Trophoblast cell (in vitro differentiated cells and primary cell): ENCODE measurements at regions not wholly inside any gene's neighbourhood (a gene's known extent, or its start where the extent isn't known, plus 50 kb on each side); places are given as distances from the start of the nearest gene placed in this dataset.

Experiments used
- DNase-seq, 2 donors: peaks; one replicate each; pipeline ENCODE4 v3.0.0-alpha.2; 2016
- H2AFZ ChIP-seq: 2 replicates; pipeline ENCODE4 v1.6.1; 2013; ENCODE audit warnings: low read length, moderate library complexity, mild to moderate bottlenecking; ENCODE audit not compliant: insufficient read depth, poor library complexity
- H2AK5ac ChIP-seq: 2 replicates; pipeline ENCODE4 v1.6.1; 2013; ENCODE audit warnings: mild to moderate bottlenecking, low read length
- H2BK120ac ChIP-seq: 2 replicates; pipeline ENCODE4 v1.6.1; 2013; ENCODE audit warnings: low read length, mild to moderate bottlenecking, moderate library complexity; ENCODE audit not compliant: insufficient read depth, poor library complexity
- H2BK12ac ChIP-seq: 2 replicates; pipeline ENCODE4 v1.6.1; 2013; ENCODE audit warnings: mild to moderate bottlenecking, low read length, moderate library complexity
- H2BK5ac ChIP-seq: 2 replicates; pipeline ENCODE4 v1.6.1; 2013; ENCODE audit warnings: low read length, low read depth, moderate library complexity, mild to moderate bottlenecking; ENCODE audit not compliant: poor library complexity
- H3K14ac ChIP-seq: 2 replicates; pipeline ENCODE4 v1.6.1; 2013; ENCODE audit warnings: mild to moderate bottlenecking, low read length
- H3K18ac ChIP-seq: 2 replicates; pipeline ENCODE4 v1.6.1; 2013; ENCODE audit warnings: mild to moderate bottlenecking, low read length
- H3K23ac ChIP-seq: 2 replicates; pipeline ENCODE4 v1.6.1; 2013; ENCODE audit warnings: low read length
- H3K27ac ChIP-seq: 2 replicates; pipeline ENCODE4 v1.5.1; 2013; ENCODE audit warnings: low read depth, mild to moderate bottlenecking, inconsistent platforms, low read length, moderate library complexity
- H3K27me3 ChIP-seq: 2 replicates; pipeline ENCODE4 v1.6.1; 2013; ENCODE audit warnings: inconsistent platforms, mild to moderate bottlenecking, low read length, moderate library complexity; ENCODE audit not compliant: insufficient read depth
- H3K36me3 ChIP-seq, 2 experiments: 1 replicate in 1 of 2; 2 replicates in 1 of 2; pipeline ENCODE4 v1.6.1; 2013; ENCODE audit warnings: low read length in 2 of 2, mild to moderate bottlenecking in 2 of 2, moderate library complexity in 1 of 2; ENCODE audit not compliant: insufficient read depth in 2 of 2, control insufficient read depth in 1 of 2
- H3K4ac ChIP-seq: 2 replicates; pipeline ENCODE4 v1.6.1; 2013; ENCODE audit warnings: low read depth, mild to moderate bottlenecking, low read length, moderate library complexity
- H3K4me1 ChIP-seq, 2 experiments: 1 replicate in 1 of 2; 2 replicates in 1 of 2; pipeline ENCODE4 v1.6.1; 2013; ENCODE audit warnings: low read length in 2 of 2, mild to moderate bottlenecking in 2 of 2, moderate library complexity in 1 of 2; ENCODE audit not compliant: insufficient read depth in 2 of 2, control insufficient read depth in 1 of 2
- H3K4me2 ChIP-seq: 2 replicates; pipeline ENCODE4 v1.6.1; 2013; ENCODE audit warnings: inconsistent platforms, mild to moderate bottlenecking, low read length, moderate library complexity
- H3K4me3 ChIP-seq: 2 replicates; pipeline ENCODE4 v1.5.1; 2013; ENCODE audit warnings: mild to moderate bottlenecking, low read depth, low read length, inconsistent platforms
- H3K79me1 ChIP-seq: one replicate; pipeline ENCODE4 v1.6.1; 2013; ENCODE audit warnings: low read length
- H3K79me2 ChIP-seq: 2 replicates; pipeline ENCODE4 v1.6.1; 2013; ENCODE audit warnings: low read length, mild to moderate bottlenecking; ENCODE audit not compliant: control insufficient read depth, insufficient read depth, poor library complexity
- H3K9ac ChIP-seq: 2 replicates; pipeline ENCODE4 v1.6.1; 2013; ENCODE audit warnings: mild to moderate bottlenecking, low read length
- H3K9me3 ChIP-seq: 2 replicates; pipeline ENCODE4 v1.6.1; 2013; ENCODE audit warnings: low read depth, mild to moderate bottlenecking, control low read depth, inconsistent platforms, low read length; ENCODE audit not compliant: insufficient read depth
- H4K12ac ChIP-seq: 2 replicates; pipeline ENCODE4 v1.6.1; 2013; ENCODE audit warnings: low read depth, mild to moderate bottlenecking, low read length, moderate library complexity
- H4K8ac ChIP-seq: 2 replicates; pipeline ENCODE4 v1.6.1; 2013; ENCODE audit warnings: low read depth, mild to moderate bottlenecking, low read length, moderate library complexity
- H4K91ac ChIP-seq: one replicate; pipeline ENCODE4 v1.6.1; 2013; ENCODE audit warnings: low read depth, mild to moderate bottlenecking, low read length, moderate library complexity
- WGBS: extraction: QIAGEN DNeasy Blood & Tissue Kit; methylation state at CpG from one replicate; pipeline ENCODE4 v1.1.7; 2013; ENCODE audit warnings: missing lambda C conversion rate; ENCODE audit not compliant: insufficient read length, insufficient coverage; ENCODE audit errors: extremely low coverage; 5-methylcytosine and 5-hydroxymethylcytosine counted together

DNA sequence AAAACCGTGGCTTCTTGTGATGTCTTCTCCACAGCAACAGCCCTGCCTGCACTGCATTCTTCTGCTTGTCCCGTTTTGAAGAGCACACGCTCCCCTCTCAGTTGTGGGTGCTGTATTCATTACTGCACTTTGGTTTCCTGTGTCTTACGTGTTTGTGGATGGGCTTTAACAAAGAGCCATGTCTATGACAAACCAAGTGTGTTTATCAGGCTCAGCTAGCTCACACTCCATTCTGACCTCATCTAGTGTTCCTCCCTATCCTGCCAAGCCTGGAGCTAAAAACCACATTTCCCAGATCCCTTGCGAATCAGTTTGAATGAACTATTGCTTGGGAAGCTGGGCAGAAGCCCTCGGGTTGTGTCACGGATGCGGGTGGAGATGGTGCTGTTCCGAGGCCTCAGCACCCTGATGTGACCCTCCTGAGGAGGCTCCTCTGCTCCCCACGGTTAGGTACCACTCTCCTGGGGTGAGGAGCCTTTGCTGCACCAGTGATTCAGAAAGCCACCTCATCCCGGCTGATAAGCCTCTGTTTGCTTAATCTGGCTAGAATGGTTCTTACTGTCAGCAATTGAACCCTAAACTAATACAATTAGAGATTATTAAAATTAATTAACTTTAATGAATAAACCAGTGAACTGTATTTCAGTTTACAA is 116.5 kb downstream of the GALR1 start:
- Histone ChIP-seq H2AFZ (no peak overlapping the region), H4K91ac (no peak overlapping the region), H2BK120ac (no peak overlapping the region), H3K27ac (no peak overlapping the region), H2BK12ac (no peak overlapping the region), H3K4me1 (no peaks in the 10 kb centered on the region), H3K4me2 (no peak overlapping the region), H2BK5ac (no peak overlapping the region), H3K79me1 (no peaks in the 10 kb centered on the region), H2AK5ac (no peak overlapping the region), H4K8ac (no peak overlapping the region), H4K12ac (no peak overlapping the region), H3K14ac (no peak overlapping the region), H3K23ac (no peak overlapping the region), H3K4ac (no peak overlapping the region), H3K36me3 (no peaks in the 10 kb centered on the region), H3K9ac (no peak overlapping the region), H3K27me3 (no peaks in the 10 kb centered on the region), H3K9me3 (peaks cover 2% of the 10 kb centered on the region), H3K79me2 (no peaks in the 10 kb centered on the region), H3K18ac (no peak overlapping the region), H3K4me3 (no peak overlapping the region)
- no peak for DNase-seq
- no CpG with 5 or more reads among the region's 11 CpGs for WGBS

DNA sequence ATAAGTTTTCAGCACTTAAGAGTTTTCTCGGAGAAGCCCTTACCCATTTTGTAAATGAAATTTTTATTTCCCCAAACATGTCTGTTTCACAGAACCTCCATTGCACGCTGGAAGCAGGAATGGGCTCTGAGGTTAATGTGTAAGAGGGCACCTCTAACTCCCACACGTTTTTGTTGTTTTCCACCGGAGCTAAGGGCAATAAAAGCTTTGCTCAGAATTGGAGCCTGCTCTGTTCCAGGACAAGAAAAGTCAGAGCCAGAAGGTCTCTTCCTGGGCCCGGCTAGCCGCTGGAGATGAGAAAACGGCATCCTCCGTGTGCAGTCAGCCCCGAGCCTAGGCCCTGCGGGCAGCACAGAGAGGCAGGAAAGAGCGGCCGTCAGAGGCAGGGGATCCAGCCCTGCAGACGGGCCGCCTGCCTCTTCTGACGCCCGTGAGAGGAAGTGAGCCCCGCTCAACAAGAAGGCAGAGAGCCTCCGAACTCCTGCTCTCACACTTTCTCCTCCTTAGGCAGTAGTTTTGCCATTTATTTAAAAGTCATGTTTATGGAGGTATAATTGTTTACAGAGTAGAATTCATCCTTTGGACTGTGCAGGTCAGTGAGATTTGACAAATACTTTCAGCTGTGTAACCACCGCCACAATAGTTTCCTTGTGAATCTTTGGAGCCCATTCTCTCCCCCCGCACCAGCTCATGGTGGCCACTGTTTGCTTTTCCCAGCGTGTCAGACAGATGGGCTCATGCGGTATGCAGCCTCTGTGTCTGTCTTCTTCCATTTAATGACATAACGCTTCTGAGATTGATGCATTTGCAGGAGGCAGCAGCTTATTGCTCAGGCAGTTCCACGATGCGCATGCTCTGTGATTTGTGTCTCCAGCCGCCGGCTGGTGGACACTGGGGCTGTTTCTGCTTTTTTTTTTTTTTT is 117.3 kb downstream of the GALR1 start:
- Histone ChIP-seq H3K36me3 (no peaks in the 10 kb centered on the region), H3K79me1 (no peaks in the 10 kb centered on the region), H3K4me1 (no peaks in the 10 kb centered on the region), H4K12ac (no peak overlapping the region), H2AFZ (no peak overlapping the region), H3K4ac (no peak overlapping the region), H3K9me3 (peaks cover 2% of the 10 kb centered on the region), H3K27me3 (no peaks in the 10 kb centered on the region), H4K8ac (no peak overlapping the region), H2BK120ac (no peak overlapping the region), H3K9ac (no peak overlapping the region), H2BK12ac (no peak overlapping the region), H3K14ac (no peak overlapping the region), H2BK5ac (no peak overlapping the region), H3K18ac (no peak overlapping the region), H3K79me2 (no peaks in the 10 kb centered on the region), H3K27ac (no peak overlapping the region), H2AK5ac (no peak overlapping the region), H3K23ac (no peak overlapping the region), H3K4me2 (no peak overlapping the region), H3K4me3 (no peak overlapping the region), H4K91ac (no peak overlapping the region)
- WGBS = no CpG with 5 or more reads among the region's 27 CpGs
- DNase-seq = no peak

DNA sequence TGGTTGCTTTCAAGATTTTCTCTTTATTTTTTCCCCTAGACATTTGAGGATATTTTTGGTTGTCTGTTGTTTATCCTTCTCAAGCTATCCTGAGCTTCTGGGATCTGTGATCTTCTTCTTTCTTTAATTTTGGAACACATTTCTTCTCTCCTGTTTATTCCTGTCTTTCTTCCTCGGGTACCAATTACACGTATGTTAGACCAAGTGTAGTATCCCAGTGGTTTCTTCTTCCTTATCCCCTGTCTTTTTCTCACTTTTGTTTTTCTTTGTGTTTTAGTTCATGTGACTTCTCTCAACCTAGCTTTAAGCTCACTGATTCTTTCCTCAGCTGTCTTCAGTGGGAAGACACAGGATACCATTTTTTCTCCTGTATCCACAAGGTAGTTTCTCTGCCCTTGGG is 120.0 kb downstream of the GALR1 start:
- no CpG with 5 or more reads among the region's 2 CpGs for WGBS
- Histone ChIP-seq H2AFZ (no peak overlapping the region), H3K4me1 (no peaks in the 10 kb centered on the region), H3K79me2 (no peaks in the 10 kb centered on the region), H3K4me3 (no peak overlapping the region), H2BK5ac (no peak overlapping the region), H4K12ac (no peak overlapping the region), H2BK120ac (no peak overlapping the region), H3K79me1 (no peaks in the 10 kb centered on the region), H3K27ac (no peak overlapping the region), H3K27me3 (no peaks in the 10 kb centered on the region), H3K14ac (no peak overlapping the region), H3K36me3 (no peaks in the 10 kb centered on the region), H3K4me2 (no peak overlapping the region), H3K23ac (no peak overlapping the region), H4K91ac (no peak overlapping the region), H4K8ac (no peak overlapping the region), H3K9ac (no peak overlapping the region), H3K18ac (no peak overlapping the region), H2AK5ac (no peak overlapping the region), H3K4ac (no peak overlapping the region), H2BK12ac (no peak overlapping the region), H3K9me3 (peaks cover 2% of the 10 kb centered on the region)
- DNase-seq = no peak

DNA sequence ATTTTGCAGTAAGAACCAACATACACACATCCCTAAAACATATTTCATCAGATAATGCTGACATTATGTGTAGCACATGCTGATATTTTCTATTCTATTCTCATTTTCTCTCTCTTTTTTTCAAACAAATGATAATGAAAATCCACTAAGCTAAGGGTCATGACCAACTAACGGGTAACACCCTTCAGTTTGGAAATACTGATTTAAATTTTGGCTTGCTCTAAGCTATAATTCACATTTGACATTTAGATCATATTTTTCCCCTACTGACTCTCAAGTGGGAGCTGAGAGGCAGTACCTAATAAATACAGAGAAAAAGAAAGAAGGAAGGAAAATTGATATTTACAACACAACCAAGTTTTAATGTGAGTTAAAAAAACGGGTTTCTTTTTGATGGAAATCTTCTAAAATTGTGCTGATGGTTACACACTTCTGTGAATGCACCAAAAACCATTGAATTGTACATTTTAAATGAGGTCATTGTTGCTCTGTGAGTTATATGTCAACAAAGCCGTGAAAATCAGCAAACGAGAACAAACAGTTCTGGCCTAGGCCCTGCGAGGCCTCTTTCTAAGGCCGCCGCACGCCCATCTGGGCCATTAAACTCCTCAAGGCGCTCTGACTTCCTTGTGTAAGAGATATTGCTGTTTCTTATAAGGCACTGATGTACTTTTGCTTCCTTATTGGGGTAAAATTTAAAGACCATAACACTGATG is 124.2 kb downstream of the GALR1 start:
- no peaks in the 10 kb centered on the region for H3K27me3 ChIP-seq
- H3K4ac ChIP-seq = no peak overlapping the region
- H4K12ac ChIP-seq = no peak overlapping the region
- H3K9ac ChIP-seq = no peak overlapping the region
- DNase-seq = no peak
- H3K4me2 ChIP-seq = no peak overlapping the region
- no peak overlapping the region for H2AK5ac ChIP-seq
- no peak overlapping the region for H2BK5ac ChIP-seq
- no peaks in the 10 kb centered on the region for H3K79me2 ChIP-seq
- H3K27ac ChIP-seq = no peak overlapping the region
- WGBS = no CpG with 5 or more reads among the region's 9 CpGs
- H2AFZ ChIP-seq = no peak overlapping the region
- H4K8ac ChIP-seq = no peak overlapping the region
- no peaks in the 10 kb centered on the region for H3K4me1 ChIP-seq
- no peaks in the 10 kb centered on the region for H3K79me1 ChIP-seq
- no peaks in the 10 kb centered on the region for H3K36me3 ChIP-seq
- H4K91ac ChIP-seq = no peak overlapping the region
- H2BK120ac ChIP-seq = no peak overlapping the region
- H3K9me3 ChIP-seq = peaks cover under 1% of the 10 kb centered on the region
- no peak overlapping the region for H3K4me3 ChIP-seq
- no peak overlapping the region for H3K23ac ChIP-seq
- no peak overlapping the region for H2BK12ac ChIP-seq
- no peak overlapping the region for H3K18ac ChIP-seq
- H3K14ac ChIP-seq = no peak overlapping the region
